NCI-H2029 (cell line): ENCODE measurements at regions not wholly inside any gene's neighbourhood (a gene's known extent, or its start where the extent isn't known, plus 50 kb on each side); places are given as distances from the start of the nearest gene placed in this dataset.
"Not testable (repeated sequence)": the region's sequence is repeated elsewhere in the genome, so short reads cannot be mapped to it uniquely, and the experiment has no call there.

ENCODE experiments used
- DNase-seq: peaks from one replicate; lab custom pipeline; 2025; lab: John Stamatoyannopoulos, UW

DNA sequence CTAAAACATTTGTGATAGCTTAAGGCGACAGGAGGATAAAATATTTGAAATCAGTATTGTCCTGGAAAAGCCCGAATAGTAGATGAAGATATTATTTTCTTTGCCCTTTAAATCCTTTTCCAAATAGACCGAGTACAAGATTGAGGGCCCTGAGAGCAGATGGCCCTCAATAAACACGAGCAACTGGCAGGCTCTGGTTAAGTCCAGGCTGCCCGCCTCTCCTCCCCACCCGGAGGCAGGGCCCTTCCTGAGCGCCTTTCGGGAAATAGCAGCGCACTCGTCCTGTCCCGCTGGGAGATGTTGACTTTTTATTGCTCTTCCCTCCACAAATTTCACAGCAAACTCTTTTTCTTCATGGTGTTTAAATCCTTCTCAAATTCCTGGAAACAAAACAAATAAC is 50.8 kb upstream of the MAX start:
- no peak for DNase-seq

- DNase-seq = no peak
These were observed 54.5 kb upstream of the MAX start for GRCh38 chr14:65156568-65157366.

DNA sequence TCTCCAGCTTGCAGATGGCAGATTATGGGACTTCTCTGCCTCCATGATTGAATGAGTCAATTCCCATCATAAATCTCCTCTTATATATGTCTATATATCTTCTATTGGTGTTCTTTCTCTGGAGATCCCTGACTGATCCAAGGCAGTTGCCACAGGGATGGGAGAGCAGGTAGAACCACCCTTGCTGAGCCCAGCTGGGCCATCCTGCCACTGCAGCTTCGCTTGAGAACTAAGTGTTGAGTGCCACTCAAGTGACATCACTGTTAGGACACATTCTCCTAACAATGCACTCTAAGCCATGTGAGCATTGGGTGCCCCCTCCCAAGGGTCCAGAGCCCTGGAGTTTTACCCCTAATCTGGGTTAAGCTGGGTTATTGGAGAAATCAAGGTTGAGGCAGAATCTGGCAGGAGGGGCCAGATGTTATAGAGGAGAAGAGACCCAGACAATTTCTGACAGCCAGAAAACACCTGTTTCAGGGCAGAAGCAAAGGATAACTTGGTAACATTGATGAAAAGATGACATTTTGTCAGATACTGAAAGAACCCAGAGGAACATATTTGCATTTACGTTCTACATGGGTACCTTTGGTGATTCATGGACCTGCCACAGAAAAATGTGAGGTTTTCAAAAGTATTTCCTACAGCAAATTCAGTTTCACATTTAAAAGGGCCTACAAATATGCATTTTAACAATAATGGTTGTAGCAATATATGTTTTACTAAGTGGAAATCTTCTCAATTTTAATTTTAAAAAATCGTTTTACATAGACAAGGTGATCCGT is 57.2 kb upstream of the MAX start:
- DNase-seq = no peak

DNA sequence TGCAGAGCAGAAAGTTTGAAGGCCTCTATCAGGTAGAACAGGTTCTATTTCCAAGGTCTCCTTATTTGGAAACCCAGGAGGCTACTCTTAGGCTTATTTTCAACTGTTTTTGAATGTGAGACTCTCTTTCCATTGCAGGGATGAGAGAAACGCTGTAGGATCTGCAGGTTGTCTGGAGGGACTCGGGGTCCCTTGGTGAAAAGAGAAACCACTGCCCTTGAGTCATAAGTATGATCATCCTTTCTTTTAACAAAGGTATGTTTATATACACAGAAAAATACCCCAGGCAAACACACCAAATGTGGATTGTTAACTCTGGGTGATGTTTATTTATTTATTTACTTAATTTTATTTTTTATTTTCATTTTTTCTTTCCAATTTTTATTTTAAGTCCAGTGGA is 57.8 kb upstream of the MAX start:
- DNase-seq = no peak

DNA sequence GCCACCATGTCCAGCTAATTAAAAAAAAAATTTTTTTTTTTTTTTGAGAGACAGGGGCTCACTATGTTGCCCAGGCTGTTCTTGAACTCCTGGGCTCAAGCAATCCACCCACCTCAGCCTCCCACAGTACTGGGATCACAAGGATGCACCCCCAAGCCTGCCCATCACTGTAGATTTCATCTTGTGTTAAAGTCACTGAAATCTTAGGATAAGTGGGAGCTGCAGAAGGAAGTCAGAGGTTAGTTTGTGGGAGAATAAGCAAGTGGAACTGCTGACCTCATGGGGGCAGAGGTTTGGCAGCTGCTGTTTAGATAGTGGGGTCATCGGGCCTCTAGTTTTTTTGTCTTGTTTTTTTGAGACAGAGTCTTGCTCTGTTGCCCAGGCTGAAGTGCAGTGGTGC is 59.7 kb upstream of the MAX start:
- DNase-seq = no peak

GRCh38 chr14:65164068-65164824 is 61.9 kb upstream of the MAX start:
- no peak for DNase-seq

GRCh38 chr14:65164825-65165135 is 62.5 kb upstream of the MAX start:
- DNase-seq = no peak

- no peak for DNase-seq
These were observed 64.8 kb upstream of the MAX start for GRCh38 chr14:65167072-65167645.

GRCh38 chr14:65168840-65169239 is 66.5 kb upstream of the MAX start:
- no peak for DNase-seq

DNA sequence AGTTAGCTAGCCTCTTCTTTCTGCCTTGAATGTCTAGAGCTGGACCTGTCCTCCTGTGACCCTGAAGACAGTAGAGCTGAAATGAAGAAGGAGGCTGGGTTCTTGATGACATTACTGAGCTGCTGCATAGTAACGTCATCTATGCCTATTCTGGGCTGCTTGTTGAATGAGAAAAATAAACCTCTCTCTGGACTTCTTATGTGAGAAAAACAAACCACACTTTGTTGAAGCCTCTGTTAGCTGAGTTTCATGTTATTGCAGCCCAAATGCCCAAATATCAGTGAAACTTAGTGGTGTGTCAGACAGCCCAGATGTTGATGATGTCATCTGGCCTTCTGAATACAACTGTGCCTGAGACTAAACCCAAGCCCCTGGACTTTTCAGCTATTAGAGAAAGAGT is 67.0 kb upstream of the MAX start:
- no peak for DNase-seq

DNA sequence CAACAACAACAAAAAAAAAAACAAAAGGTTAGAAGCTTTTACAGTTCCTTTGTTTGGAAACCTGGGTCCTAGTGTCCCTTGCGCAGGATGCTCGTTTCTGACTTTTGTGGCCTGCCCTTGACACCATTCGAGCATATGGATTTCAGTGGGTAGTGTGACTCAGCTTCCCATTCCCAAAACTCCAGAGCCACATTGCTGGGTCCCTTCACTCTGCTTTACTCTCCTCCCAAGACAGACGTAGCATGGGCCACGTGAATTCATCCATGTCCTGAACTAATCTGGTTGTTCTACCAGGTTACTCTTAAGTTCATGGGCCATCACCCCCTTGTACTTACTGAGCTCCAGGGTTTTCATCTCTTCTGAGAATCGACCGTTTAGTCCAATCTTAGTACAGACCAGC is 68.0 kb upstream of the MAX start:
- DNase-seq = no peak

DNA sequence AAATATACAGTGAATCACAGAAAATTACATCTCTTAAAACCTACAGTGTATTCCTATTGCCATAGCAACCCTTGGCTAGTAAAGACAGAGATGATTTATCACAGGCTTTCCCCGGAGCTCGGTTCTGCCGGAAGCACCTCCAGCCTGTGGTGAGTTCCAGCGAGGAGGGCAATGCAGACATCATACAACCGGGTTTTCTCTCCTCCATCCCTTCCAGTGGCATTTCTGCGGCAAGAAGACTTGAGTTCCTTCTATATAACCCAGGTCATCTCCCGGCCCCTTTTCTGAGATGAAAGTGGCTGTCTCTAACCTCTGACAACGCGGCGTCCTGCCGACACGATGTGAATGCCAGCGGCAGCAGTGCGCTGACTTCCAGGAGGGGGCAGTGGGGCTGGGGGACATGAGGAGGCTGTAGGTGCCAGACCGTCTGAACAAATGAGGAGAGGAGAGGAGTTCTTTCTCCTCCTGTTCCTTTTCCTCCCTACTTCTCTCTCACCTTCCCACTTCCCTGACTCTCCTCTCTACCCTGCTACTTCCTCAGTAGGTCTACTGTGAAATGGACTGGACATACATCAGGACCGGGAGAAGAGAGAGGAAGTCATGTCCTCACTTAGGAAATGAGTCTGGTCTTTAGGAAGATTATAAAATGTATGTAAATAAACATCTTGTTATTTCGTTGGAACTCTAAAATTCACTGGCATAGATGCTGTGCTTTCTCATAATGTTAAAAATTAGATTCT is 68.6 kb upstream of the MAX start:
- DNase-seq = no peak

DNA sequence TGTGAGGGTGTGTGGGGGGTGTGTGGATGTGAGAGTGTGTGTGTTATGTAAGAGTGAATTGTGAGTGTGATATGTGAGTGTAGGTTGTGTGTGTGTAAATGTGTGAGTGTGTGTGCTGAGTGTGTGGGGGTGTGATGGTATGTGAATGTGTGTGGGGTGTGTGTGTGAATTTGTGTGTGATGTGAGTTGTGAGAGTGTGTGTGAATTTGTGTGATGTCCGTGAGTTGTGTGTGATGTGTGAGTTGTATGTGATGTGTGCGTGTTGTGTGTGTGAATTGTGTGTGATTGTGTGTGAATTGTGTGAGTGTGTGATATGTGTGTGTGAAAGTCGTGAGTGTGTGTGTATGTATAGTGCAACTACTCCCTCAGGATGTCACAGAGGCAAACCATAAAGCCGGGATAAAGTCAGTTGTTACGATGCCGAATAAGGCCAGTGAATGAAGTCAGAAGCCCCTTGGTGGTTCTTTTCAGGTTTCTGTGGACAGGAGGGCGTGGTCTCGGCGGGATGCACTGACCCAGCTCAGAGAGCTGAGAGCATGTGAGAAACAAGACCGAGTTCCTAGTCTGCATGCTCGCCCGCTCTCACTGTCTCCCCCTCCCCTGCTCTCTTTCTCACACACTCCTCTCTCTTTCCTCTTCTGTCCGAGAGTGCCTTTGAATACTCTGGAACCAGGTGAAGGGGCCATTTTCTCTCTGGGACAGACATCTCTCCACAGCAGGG is 71.8 kb upstream of the MAX start:
- no peak for DNase-seq

GRCh38 chr14:65174783-65175182 is 72.5 kb upstream of the MAX start:
- no peak for DNase-seq

DNA sequence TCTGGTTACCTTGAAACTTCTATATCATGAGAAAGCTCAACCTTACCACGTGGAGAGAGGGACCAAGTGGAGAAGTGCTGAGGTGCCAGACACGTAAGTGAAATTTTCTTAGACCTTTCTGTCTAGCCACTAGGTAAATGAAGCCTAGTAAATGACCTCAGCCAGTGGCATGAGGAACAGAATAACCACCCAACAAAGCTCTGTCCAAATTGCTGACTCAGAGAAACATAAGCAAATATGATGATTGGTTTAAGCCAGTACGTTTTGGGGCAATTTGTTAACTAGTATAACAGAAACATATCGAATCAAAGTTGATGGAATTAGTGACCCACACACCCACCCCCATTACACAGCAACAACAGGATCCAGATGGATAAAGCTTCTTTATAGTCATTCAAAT is 75.2 kb upstream of the MAX start:
- DNase-seq = no peak

DNA sequence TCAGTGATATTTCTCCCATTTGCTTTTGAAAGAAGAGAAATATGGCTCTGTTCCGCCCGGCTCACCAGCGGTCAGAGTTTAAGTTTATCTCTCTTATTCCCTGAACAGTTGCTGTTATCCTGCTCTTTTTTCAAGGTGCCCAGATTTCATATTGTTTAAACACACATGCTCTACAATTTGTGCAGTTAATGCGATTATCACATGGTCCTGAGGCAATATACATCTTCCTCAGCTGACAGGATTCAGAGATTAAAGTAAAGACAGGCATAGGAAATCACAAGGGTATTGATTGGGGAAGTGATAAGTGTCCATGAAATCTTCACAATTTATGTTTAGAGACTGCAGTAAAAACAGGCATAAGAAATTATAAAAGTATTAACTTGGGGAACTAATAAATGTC is 76.9 kb upstream of the MAX start:
- not testable (repeated sequence) for DNase-seq

GRCh38 chr14:65179918-65180724 is 77.8 kb upstream of the MAX start:
- DNase-seq = no peak

GRCh38 chr14:65180725-65181025 is 78.4 kb upstream of the MAX start:
- DNase-seq = no peak

- DNase-seq = no peak
These were observed 81.9 kb upstream of the MAX start for GRCh38 chr14:65184032-65184764.

DNA sequence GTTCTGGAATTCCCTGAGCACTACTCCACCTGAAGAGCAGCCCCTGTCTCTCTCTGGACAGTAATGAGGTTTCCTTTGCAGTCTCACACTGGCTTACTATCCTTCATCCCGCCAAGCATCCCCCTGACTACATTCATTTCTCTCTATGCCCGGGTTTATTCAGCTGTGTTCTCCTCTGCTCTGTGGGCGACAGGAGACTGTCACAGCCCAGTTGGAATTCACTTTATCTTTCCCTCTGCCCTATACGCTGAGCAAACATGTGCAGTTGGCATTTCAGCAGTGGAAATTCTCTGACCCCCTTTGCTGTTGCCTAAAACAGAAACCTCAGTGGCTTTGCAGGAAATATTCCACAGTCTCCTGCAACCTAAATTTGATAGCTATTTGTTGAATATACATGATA is 83.5 kb upstream of the MAX start:
- DNase-seq = no peak
